Coronary artery (tissue), 2 donors: ENCODE measurements at regions not wholly inside any gene's neighbourhood (a gene's known extent, or its start where the extent isn't known, plus 50 kb on each side); places are given as distances from the start of the nearest gene placed in this dataset.
"Not testable (repeated sequence)": the region's sequence is repeated elsewhere in the genome, so short reads cannot be mapped to it uniquely, and the experiment has no call there.

Experiments used
- DNase-seq: peaks from one replicate; pipeline ENCODE4 v3.0.0-alpha.2; 2017; ENCODE audit warnings: low spot score
- H3K27ac ChIP-seq, 2 donors: fragments of 200-600 bp; sonication (generic); one replicate each; pipeline ENCODE4 v1.5.1; 2016 to 2019
- H3K4me3 ChIP-seq: fragments of 200-600 bp; sonication (generic); 2 replicates; pipeline ENCODE4 v1.5.1; 2016; ENCODE audit warnings: mild to moderate bottlenecking, moderate library complexity
- TF ChIP-seq, protein P1 (sequence below): fragments of 200-600 bp; sonication (generic); IDR thresholded peaks from one replicate; pipeline ENCODE4 v1.5.1; 2019; ENCODE audit warnings: antibody characterized with exemption

DNA sequence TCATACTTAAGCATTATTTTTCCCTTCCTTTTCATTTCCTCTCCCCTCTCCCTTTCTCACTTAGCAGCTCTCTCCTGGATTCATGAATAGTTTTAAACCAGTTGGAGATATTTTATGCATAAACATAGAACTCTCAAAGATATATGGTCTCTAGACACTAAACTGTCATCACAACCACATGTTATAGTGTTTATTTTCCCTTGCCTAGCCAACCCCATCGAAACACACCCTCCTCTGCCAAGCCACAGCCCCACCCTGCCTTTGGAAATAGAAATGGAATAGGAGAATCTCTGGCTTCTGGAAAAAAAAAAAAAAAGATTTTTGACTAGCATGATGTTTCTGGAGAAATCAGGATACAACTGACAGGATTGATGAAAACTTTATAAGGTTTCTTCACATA is 64.8 kb upstream of the RBPJ start:
- TF ChIP-seq, protein P1, sequence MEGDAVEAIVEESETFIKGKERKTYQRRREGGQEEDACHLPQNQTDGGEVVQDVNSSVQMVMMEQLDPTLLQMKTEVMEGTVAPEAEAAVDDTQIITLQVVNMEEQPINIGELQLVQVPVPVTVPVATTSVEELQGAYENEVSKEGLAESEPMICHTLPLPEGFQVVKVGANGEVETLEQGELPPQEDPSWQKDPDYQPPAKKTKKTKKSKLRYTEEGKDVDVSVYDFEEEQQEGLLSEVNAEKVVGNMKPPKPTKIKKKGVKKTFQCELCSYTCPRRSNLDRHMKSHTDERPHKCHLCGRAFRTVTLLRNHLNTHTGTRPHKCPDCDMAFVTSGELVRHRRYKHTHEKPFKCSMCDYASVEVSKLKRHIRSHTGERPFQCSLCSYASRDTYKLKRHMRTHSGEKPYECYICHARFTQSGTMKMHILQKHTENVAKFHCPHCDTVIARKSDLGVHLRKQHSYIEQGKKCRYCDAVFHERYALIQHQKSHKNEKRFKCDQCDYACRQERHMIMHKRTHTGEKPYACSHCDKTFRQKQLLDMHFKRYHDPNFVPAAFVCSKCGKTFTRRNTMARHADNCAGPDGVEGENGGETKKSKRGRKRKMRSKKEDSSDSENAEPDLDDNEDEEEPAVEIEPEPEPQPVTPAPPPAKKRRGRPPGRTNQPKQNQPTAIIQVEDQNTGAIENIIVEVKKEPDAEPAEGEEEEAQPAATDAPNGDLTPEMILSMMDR, result no peak
- Histone ChIP-seq H3K27ac (no peak overlapping the region), H3K4me3 (no peak overlapping the region)
- DNase-seq, result no peak

DNA sequence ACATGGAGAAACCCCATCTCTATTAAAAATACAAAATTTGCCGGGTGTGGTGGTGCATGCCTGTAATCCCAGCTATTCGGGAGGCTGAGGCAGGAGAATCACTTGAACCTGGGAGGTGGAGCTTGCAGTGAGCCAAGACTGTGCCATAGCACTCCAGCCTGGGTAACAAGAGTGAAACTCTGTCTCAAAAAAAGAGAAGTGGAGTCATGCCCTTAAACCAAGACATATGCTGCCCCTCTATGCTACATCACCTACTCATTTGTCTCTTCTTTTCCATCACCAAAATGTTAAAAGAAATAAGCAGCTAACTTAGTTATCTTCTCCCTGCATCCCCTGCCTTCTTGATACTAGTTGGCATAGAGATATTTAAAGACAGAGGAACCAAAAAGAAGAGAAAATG is 63.4 kb upstream of the RBPJ start:
- H3K27ac ChIP-seq, DNase-seq, H3K4me3 ChIP-seq: not testable (repeated sequence)

DNA sequence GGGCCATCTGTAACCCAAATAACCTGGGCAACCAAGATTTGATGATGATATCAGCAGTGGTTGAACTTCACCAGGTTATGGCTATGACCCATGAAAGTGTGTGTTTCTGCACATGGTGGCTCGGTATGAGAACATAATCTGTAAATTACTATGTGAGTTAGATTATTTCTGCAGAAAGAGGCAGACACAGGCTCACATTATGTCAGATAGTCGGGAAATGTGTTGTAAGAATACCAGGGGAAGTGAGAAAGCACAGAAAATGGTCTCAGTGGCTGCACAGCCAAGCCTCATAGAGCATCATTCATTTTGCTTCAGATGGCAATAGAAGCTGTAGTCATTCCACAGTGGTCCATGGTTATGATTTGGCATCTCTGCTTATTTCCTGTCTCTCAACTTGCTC is 63.0 kb upstream of the RBPJ start:
- no peak overlapping the region for H3K27ac ChIP-seq
- H3K4me3 ChIP-seq, result no peak overlapping the region
- no peak for DNase-seq
- TF ChIP-seq, protein P1, result no peak

DNA sequence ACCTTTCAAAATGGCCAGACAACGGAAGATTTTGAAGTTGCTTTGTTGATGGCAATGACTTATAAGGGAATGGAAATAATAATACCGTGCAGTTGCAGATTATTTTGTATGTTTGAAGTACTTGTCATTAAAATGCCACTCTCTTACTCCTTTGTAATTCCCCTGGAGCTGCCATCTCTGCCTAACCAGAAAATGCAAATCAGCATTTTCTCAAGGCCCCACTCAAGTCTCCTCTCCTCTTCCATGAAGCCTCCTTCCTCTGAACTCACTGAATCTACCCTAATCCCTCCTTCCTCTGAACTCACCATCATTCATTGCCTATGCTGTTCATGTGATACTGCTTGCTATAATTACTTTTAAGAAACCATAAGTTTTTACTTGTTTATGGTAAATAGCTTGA is 60.2 kb upstream of the RBPJ start:
- Histone ChIP-seq H3K27ac (no peak overlapping the region), H3K4me3 (no peak overlapping the region)
- no peak for DNase-seq
- TF ChIP-seq, protein P1, result no peak

DNA sequence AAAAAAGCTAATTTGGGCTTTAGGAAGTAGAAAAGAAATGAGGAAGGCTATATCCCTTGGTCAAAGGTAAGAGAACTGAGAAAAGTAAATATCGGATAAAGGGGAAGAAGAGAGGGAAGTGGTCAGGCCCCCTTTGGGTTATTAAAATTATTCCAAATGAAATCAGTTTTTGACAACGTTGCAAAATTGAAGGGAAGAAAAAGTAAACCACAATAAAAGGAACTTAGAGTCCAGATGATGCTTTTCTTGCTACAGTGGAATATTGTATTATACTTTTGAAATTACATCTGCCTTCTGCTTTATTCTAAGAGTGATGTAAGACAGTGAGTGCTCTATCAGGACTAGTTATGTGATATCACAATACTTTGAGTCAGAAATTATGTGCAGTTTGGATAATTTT is 59.4 kb upstream of the RBPJ start:
- no peak overlapping the region for H3K27ac ChIP-seq
- TF ChIP-seq, protein P1, result no peak
- no peak for DNase-seq
- H3K4me3 ChIP-seq, result no peak overlapping the region

DNA sequence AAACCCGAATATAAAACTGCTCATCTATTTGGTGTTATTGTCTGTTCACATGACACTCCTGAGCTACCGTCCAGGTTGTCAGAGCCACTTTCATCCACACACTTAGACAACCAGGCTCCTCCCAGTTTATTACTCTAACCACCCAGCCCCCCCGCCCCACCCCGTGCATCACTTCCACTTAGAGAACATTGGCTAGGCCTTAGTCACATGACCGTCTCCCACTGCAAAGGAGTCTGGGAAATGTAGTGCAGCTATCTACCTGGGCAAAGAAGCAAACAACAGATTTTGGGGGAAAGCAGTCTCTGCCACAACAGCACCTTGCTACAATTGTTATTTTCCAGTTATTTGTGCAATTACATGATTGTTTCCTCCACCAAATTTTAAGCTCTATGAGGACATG is 57.6 kb upstream of the RBPJ start:
- Histone ChIP-seq H3K4me3 (no peak overlapping the region), H3K27ac (no peak overlapping the region)

DNA sequence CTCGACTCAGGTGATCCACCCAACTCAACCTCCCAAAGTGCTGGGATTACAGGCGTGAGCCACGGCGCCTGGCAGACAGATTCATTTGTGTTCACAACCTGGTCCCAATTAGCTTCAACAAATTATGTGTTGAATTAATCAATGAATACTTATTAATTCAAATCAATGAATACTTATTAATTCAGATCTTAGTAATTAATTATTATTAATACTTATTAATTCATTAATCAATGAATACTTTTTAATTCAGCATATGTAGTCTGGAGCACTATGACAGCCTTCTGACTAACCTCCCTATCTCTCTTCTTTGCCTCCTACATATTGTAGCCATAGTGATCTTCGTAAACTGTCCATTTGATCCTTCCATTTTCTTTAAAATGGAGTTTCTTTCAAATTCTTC is 56.7 kb upstream of the RBPJ start:
- TF ChIP-seq, protein P1, result no peak
- DNase-seq, result no peak
- Histone ChIP-seq H3K27ac (no peak overlapping the region), H3K4me3 (no peak overlapping the region)

More for the DNA sequence above, 57.6 kb upstream of the RBPJ start:
- TF ChIP-seq, protein P1, result no peak
- DNase-seq, result no peak

DNA sequence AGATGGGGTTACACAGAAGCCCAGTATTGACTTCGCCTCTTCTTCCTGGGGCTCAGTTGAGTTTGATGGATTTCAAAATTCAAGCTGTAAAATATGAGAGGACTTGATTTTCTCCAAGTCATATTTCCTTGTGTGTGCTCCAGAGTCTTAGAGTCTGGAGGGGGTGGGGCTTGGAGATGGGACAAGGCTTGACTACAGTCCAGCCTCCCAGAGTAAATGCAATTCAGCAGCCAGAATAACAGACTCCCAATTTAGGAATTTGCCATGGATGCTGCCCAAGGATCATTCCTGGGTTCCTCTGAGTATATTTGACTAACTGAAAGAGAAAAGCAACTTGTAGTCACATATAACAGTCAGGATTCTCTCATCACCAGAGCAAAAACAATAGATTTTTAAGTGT is 53.7 kb upstream of the RBPJ start:
- Histone ChIP-seq H3K4me3 (no peak overlapping the region), H3K27ac (no peak overlapping the region)
- TF ChIP-seq, protein P1, result no peak
- DNase-seq, result peak; percentile 76
